ENCODE measurements at regions not wholly inside any gene's neighbourhood (a gene's known extent, or its start where the extent isn't known, plus 50 kb on each side); places are given as distances from the start of the nearest gene placed in this dataset.

DNA sequence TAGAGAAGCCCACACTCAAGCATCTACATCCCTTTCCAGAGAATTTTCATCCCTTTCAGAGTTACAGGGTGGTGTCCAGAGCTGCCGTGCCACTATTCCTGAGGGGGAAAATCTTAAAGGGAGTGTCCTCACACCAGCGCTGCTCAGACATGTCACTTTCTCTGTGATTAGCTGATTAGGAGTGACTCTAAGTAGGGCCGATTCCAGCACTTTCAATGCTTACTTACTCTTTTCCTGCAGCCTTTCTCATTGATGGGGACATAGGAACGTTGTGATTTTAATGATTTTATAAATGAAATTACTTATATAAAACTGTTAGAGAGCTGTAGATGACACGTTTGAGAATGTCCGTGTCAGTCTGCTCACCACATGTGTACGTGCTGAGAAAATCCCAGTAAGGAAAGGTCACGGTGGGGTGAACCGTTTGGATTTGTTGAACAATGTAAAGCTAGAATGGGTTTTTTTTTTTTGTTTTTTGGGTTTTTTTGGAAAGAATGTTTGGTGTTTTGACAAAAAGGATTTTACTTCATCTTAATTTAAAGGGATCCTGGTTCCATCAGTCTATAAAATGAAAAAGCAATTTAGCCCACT is 56.6 kb upstream of the SPATA13 start:
- no peaks in the 10 kb centered on the region for H3K9me3 Mint-ChIP-seq
- ChIA-PET POLR2A (interaction anchor here (0.8 to 1.5 kb wide), 2 partner anchors 14 to 21 kb away, joined by 3 read pairs; no protein-coding TSS in a partner anchor), CTCF (interaction anchor here (1.9 kb wide), 1 partner anchor 125 kb away, joined by 5 read pairs; no protein-coding TSS in a partner anchor)
- H3K4me3 Mint-ChIP-seq, result no peak overlapping the region
- H3K27ac Mint-ChIP-seq, result no peak overlapping the region
- DNase-seq (no peak), ATAC-seq (no peak)
- TF ChIP-seq, protein P1, sequence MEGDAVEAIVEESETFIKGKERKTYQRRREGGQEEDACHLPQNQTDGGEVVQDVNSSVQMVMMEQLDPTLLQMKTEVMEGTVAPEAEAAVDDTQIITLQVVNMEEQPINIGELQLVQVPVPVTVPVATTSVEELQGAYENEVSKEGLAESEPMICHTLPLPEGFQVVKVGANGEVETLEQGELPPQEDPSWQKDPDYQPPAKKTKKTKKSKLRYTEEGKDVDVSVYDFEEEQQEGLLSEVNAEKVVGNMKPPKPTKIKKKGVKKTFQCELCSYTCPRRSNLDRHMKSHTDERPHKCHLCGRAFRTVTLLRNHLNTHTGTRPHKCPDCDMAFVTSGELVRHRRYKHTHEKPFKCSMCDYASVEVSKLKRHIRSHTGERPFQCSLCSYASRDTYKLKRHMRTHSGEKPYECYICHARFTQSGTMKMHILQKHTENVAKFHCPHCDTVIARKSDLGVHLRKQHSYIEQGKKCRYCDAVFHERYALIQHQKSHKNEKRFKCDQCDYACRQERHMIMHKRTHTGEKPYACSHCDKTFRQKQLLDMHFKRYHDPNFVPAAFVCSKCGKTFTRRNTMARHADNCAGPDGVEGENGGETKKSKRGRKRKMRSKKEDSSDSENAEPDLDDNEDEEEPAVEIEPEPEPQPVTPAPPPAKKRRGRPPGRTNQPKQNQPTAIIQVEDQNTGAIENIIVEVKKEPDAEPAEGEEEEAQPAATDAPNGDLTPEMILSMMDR (IDR thresholded peaks at IDR 0.05), result no peak
- H3K36me3 Mint-ChIP-seq (ENCODE audit: low read depth), result no peaks in the 10 kb centered on the region
- peaks cover 13% of the 10 kb centered on the region for H3K27me3 Mint-ChIP-seq
- intact Hi-C loops (cut with micrococcal nuclease), result no loop called here
- H3K4me1 Mint-ChIP-seq (ENCODE audit: low read depth), result no peaks in the 10 kb centered on the region

DNA sequence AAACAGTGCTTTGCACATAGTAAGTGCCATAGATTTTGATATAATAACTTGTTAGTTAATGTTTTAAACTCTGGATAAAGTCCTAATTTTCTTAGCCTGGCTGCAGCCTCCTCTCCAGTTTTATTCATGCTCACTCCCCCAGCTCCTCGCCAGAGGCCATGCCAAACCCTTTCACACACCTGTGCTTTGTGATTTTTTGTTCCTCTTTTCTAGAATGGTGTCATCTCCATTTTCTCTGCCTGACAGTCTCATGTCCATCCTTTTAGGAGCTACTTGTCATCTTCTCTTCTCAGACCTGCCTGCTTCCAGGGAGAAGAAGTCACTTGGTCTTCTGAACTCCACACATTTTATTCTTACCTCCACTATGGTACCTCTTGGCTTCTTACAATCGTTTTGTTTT is 55.8 kb upstream of the SPATA13 start:
- ATAC-seq (no peak), DNase-seq (no peak)
- H3K27ac Mint-ChIP-seq, result no peak overlapping the region
- intact Hi-C loops (cut with micrococcal nuclease), result no loop called here
- ChIA-PET CTCF (interaction anchor here (0.6 to 1.9 kb wide), 2 partner anchors 124 to 593 kb away, joined by 3 to 5 read pairs; no protein-coding TSS in a partner anchor), POLR2A (no interaction called here)
- no peak overlapping the region for H3K4me3 Mint-ChIP-seq
- no peaks in the 10 kb centered on the region for H3K36me3 Mint-ChIP-seq (ENCODE audit: low read depth)
- TF ChIP-seq, protein P1 (IDR thresholded peaks at IDR 0.05), result no peak
- no peaks in the 10 kb centered on the region for H3K9me3 Mint-ChIP-seq
- H3K4me1 Mint-ChIP-seq (ENCODE audit: low read depth), result no peaks in the 10 kb centered on the region
- H3K27me3 Mint-ChIP-seq, result peaks cover 11% of the 10 kb centered on the region

DNA sequence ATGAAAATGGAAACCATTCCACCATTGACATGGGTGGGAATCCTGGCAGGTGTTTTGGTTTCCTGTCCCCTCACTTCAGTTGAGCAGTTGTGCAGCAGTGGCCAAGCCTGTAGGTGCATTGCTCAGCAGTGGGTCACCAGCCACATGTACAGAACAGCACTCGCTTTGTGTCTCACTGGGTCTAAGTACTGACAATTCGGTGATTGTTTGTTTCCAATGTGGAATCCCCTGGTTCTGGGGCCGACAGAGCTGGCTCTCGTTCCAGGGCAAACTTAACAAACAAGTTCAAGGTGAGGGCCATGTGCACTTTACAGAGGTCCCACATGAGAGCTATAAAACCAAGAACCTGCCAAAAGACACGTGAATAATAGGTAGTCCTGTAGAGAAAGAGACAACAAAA is 54.1 kb upstream of the SPATA13 start:
- ChIA-PET POLR2A (interaction anchor here (1.5 kb wide), 1 partner anchor 9 kb away, joined by 3 read pairs; no protein-coding TSS in a partner anchor), CTCF (interaction anchor here (0.6 to 1.0 kb wide), 3 partner anchors 13 to 567 kb away, joined by 3 read pairs; no protein-coding TSS in a partner anchor)
- Mint-ChIP-seq H3K9me3 (no peaks in the 10 kb centered on the region), H3K27me3 (peaks cover 5% of the 10 kb centered on the region), H3K36me3 (ENCODE audit: low read depth) (no peaks in the 10 kb centered on the region), H3K4me1 (ENCODE audit: low read depth) (no peaks in the 10 kb centered on the region), H3K27ac (no peak overlapping the region), H3K4me3 (no peak overlapping the region)
- no peak for DNase-seq
- ATAC-seq, result no peak
- intact Hi-C loops (cut with micrococcal nuclease), result no loop called here
- TF ChIP-seq, protein P1 (IDR thresholded peaks at IDR 0.05), result no peak

DNA sequence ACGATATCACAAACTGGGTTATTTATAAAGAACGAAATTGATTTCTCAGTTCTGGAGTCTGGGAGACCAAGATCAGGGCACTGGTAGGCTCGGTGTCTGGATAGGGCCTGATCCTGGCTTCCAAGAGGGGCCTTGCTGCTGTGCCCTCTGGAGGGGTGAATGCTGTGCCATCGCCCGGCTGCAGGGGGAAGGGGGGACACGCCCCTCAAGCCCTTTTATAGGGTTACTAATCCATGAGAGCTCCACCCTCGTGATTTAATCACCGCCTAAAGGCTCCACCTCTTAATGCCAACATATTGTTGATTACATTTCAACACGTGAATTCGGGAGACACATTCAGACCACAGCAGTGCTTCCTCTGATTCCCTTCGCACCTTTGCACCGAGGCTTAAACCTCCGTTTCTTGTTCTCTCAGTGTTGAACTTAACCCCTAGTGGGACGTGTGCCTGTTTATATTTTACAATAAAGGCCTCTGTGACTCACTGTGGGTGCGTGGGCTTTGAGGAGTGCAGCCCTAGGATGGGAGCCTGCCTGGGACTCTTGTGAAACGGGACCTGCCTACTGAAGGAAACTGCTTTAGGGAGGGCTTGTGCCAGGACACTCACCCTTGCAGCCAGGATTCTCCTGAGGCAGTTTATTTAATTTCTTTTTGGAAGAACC is 52.4 kb upstream of the SPATA13 start:
- Mint-ChIP-seq H3K36me3 (ENCODE audit: low read depth) (no peaks in the 10 kb centered on the region), H3K4me1 (ENCODE audit: low read depth) (no peaks in the 10 kb centered on the region), H3K27me3 (peaks cover 5% of the 10 kb centered on the region), H3K9me3 (no peaks in the 10 kb centered on the region), H3K4me3 (no peak overlapping the region), H3K27ac (no peak overlapping the region)
- ChIA-PET CTCF (no interaction called here), POLR2A (no interaction called here)
- DNase-seq (no peak), ATAC-seq (no peak)
- intact Hi-C loops (cut with micrococcal nuclease), result no loop called here
- TF ChIP-seq, protein P1 (IDR thresholded peaks at IDR 0.05), result no peak

DNA sequence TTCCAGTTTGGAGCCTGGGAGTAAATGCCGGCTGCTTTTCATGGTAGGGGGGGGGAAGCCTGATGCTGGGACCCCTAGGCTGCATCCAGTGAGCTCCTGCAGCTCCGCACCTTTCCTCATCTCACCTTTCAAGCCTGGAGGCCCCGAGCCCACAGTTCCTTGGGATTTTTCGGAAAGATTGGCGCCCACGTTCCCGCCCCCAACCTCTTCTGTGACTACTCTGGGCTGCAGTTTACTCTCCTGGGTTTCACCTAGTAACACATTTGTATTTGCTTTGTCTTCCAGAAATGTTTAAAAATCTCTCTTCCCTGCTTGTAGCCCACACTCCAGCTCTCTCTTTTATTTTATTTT is 51.9 kb upstream of the SPATA13 start:
- ChIA-PET POLR2A (no interaction called here), CTCF (no interaction called here)
- no peak overlapping the region for H3K4me3 Mint-ChIP-seq
- H3K27ac Mint-ChIP-seq, result no peak overlapping the region
- intact Hi-C loops (cut with micrococcal nuclease), result no loop called here
- no peaks in the 10 kb centered on the region for H3K9me3 Mint-ChIP-seq
- H3K36me3 Mint-ChIP-seq (ENCODE audit: low read depth), result no peaks in the 10 kb centered on the region
- no peaks in the 10 kb centered on the region for H3K4me1 Mint-ChIP-seq (ENCODE audit: low read depth)
- no peak for DNase-seq
- TF ChIP-seq, protein P1 (IDR thresholded peaks at IDR 0.05), result no peak
- peaks cover 5% of the 10 kb centered on the region for H3K27me3 Mint-ChIP-seq
- no peak for ATAC-seq
